Testis (tissue), 2 donors: ENCODE measurements at regions not wholly inside any gene's neighbourhood (a gene's known extent, or its start where the extent isn't known, plus 50 kb on each side); places are given as distances from the start of the nearest gene placed in this dataset.

Experiments
- DNase-seq: peaks from one replicate; pipeline ENCODE4 v3.0.0-alpha.2; 2019
- H3K27ac ChIP-seq, 2 donors: fragments of 200-600 bp; sonication (generic); one replicate each; pipeline ENCODE4 v1.5.1; 2019
- H3K27me3 ChIP-seq: fragments of 200-600 bp; sonication (generic); one replicate; pipeline ENCODE4 v1.5.1; 2019
- H3K36me3 ChIP-seq: fragments of 200-600 bp; sonication (generic); one replicate; pipeline ENCODE4 v1.5.1; 2017; ENCODE audit warnings: low read depth; ENCODE audit errors: missing control alignments
- H3K4me1 ChIP-seq: fragments of 200-600 bp; sonication (generic); one replicate; pipeline ENCODE4 v1.5.1; 2019
- H3K4me3 ChIP-seq, 2 donors: fragments of 200-600 bp; sonication (generic); one replicate each; pipeline ENCODE4 v1.5.1; 2017 to 2019
- H3K9me3 ChIP-seq: fragments of 200-600 bp; sonication (generic); one replicate; pipeline ENCODE4 v1.5.1; 2017
- POLR2A ChIP-seq: fragments of 450-650 bp; IDR thresholded peaks from one replicate; pipeline ENCODE4 v1.6.1; 2017; ENCODE audit warnings: antibody characterized with exemption, mild to moderate bottlenecking, moderate library complexity
- WGBS, 2 donors: methylation state at CpG; one replicate each; pipeline ENCODE4 v1.1.5; 2018; 5-methylcytosine and 5-hydroxymethylcytosine counted together
- intact Hi-C: fragments of 100-400 bp; cut with DNase I; formaldehyde crosslinking; loops from one replicate; pipeline ENCODE4 v1.15.1; 2023; ENCODE audit warnings: low total_unique reads
- TF ChIP-seq, protein P1 (sequence below), 3 experiments: fragments of 450-650 bp in 2 of 3; fragments of 200-600 bp in 1 of 3; sonication (generic) in 1 of 3; IDR thresholded peaks; one replicate each; pipeline ENCODE4 v1.5.1; 2016 to 2019; ENCODE audit warnings: antibody characterized with exemption in 3 of 3, mild to moderate bottlenecking in 2 of 3, moderate library complexity in 1 of 3

DNA sequence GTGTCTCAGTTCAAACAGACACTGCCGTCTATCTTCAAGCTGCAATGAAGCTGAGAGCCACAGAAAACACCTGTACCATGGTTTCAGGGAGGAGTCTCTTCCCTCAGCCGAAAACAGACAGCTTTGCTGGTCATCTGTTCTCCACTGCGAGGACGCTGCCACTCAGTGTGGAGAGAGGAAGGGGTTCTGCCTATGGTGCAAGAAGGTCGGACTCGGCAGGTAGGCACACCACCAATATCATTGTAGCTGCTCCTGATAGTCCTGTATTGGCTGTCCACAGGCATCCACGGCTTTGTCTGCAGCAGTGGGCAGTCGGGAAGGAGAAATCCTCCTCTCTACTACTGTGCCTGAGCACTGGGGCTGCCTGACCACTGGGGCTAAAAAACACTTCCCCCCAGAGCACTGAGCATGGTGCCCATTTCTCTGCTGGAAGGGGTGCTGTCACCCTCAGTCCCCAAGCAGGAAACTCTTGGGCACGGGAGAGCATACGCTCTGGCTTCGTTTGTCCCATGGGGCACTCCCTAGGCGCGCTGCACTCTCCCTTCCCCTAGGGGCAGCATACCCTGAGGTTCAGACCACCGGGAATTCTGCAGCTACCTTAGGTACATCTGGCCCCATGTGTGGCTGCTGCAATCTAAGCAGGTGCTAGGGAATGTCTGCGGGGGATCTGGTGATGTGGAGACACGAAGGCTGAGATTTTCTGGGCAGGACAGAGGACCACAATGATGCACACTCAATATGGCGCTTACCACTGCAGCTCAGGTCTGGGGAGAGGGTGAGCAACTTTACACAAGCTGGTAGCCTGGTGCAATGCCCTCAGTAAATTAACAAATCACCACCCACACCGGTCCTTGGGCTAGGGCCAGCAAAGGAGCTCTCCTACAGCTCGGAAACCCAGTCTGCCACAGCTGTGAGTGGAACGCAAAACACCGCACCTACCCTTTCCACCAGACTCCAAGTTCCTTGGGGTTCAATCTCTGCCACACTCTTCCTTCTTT lies 880.9 kb upstream of the SEMA6A start:
- Histone ChIP-seq H3K4me1 (no peaks in the 10 kb centered on the region), H3K27me3 (no peaks in the 10 kb centered on the region), H3K27ac (no peak overlapping the region), H3K9me3 (no peaks in the 10 kb centered on the region), H3K36me3 (no peaks in the 10 kb centered on the region), H3K4me3 (peak overlapping the region; percentile 5 to 40)
- intact Hi-C loops, result no loop called here
- DNase-seq, result peak; percentile 54
- TF ChIP-seq, protein P1, sequence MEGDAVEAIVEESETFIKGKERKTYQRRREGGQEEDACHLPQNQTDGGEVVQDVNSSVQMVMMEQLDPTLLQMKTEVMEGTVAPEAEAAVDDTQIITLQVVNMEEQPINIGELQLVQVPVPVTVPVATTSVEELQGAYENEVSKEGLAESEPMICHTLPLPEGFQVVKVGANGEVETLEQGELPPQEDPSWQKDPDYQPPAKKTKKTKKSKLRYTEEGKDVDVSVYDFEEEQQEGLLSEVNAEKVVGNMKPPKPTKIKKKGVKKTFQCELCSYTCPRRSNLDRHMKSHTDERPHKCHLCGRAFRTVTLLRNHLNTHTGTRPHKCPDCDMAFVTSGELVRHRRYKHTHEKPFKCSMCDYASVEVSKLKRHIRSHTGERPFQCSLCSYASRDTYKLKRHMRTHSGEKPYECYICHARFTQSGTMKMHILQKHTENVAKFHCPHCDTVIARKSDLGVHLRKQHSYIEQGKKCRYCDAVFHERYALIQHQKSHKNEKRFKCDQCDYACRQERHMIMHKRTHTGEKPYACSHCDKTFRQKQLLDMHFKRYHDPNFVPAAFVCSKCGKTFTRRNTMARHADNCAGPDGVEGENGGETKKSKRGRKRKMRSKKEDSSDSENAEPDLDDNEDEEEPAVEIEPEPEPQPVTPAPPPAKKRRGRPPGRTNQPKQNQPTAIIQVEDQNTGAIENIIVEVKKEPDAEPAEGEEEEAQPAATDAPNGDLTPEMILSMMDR (IDR thresholded peaks at IDR 0.05), result peak in 2 of 3 experiments; percentile 10 to 28
- no peak for TF ChIP-seq POLR2A
- 48 to 62% methylated on average over 15 to 21 of the region's 21 CpGs for WGBS, 2 donors

DNA sequence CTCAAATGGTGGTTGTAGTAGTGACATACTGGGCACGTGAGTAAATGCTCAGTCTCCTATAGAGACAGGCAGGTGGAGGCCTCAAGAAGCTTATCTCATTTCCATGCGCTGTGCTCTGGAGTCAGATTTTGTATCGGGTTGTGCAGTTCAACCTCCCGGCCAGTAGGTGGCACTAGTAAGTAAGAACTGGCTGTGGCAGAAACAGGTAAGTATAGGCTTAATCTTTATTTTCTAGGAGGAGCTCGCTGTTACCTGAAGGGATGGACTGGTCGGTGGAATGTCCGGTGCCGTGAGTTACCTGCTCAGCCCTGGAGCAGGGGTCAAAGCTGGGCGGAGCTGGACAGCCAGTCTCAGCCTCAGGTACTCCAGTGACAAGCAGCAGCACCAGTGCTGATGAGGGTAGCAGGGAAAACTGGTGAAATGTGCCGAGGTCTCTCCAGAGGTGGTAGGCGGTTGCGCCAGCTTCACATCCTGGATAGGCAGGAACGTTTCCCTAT lies 880.1 kb upstream of the SEMA6A start:
- Histone ChIP-seq H3K9me3 (no peaks in the 10 kb centered on the region), H3K4me1 (no peaks in the 10 kb centered on the region), H3K36me3 (no peaks in the 10 kb centered on the region), H3K27ac (no peak overlapping the region), H3K4me3 (peak overlapping the region; percentile 5 to 40), H3K27me3 (no peaks in the 10 kb centered on the region)
- TF ChIP-seq POLR2A, result no peak
- TF ChIP-seq, protein P1 (IDR thresholded peaks at IDR 0.05), result peak; percentile 69 to 95 (median 88)
- intact Hi-C loops, result no loop called here
- WGBS, 2 donors, result 20 to 35% methylated on average over 11 to 13 of the region's 13 CpGs
- peak; percentile 83 for DNase-seq

DNA sequence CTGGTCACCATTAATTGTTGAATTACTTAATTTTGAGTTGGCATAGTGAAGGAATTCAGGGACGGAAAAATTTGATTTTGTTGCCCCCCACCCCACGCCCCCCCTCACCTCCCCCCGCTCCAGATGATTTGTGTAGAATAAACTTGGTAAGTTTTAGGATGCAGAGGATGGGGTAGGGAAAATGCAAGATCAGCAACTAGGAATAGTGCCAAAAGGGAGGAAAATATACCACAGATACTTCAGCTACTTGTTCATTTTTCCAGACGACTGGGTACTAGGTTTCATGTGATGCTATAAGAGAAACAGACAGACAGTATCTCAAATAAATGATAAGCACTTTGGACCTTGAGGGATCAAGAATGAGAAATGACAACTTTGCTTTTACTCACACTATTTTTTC lies 862.2 kb upstream of the SEMA6A start:
- TF ChIP-seq, protein P1 (IDR thresholded peaks at IDR 0.05), result no peak
- TF ChIP-seq POLR2A, result no peak
- no peaks in the 10 kb centered on the region for H3K36me3 ChIP-seq

DNA sequence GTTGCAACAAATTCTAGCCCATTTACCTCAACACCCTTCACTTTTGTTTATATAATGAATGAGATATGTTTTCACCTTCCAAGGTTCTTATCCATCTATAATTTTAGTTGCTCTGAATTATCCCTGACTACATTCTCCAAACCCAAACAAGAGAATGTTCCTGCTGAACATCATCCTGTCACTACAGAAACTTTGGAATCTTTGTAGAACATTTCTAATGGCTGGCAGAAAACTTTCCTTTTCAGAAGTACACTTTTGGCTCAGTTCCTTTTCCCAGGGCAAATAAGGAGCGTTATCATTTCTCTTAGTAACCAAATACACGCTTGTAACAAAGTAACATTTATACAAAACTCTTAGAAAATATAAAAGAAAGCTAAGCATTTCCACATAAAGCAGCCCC lies 860.6 kb upstream of the SEMA6A start:
- no peak overlapping the region for H3K27ac ChIP-seq
- no peak for DNase-seq
- WGBS, 2 donors, result 45 to 54% methylated on average over 2 of the region's 2 CpGs
- TF ChIP-seq POLR2A, result no peak
- TF ChIP-seq, protein P1 (IDR thresholded peaks at IDR 0.05), result no peak
- H3K36me3 ChIP-seq, result no peaks in the 10 kb centered on the region
- no peaks in the 10 kb centered on the region for H3K27me3 ChIP-seq
- no peaks in the 10 kb centered on the region for H3K4me1 ChIP-seq
- H3K9me3 ChIP-seq, result no peaks in the 10 kb centered on the region
- intact Hi-C loops, result no loop called here
- no peak overlapping the region for H3K4me3 ChIP-seq

More for the DNA sequence above, 862.2 kb upstream of the SEMA6A start:
- Histone ChIP-seq H3K4me1 (no peaks in the 10 kb centered on the region), H3K9me3 (no peaks in the 10 kb centered on the region), H3K27ac (no peak overlapping the region), H3K27me3 (no peaks in the 10 kb centered on the region), H3K4me3 (no peak overlapping the region)
- DNase-seq, result no peak
- intact Hi-C loops, result no loop called here
- 83 to 89% methylated on average over 4 of the region's 4 CpGs for WGBS, 2 donors
